Karpas-422 (cell line): ENCODE measurements at regions not wholly inside any gene's neighbourhood (a gene's known extent, or its start where the extent isn't known, plus 50 kb on each side); places are given as distances from the start of the nearest gene placed in this dataset.

Experiments
- DNase-seq: peaks from one replicate; pipeline ENCODE4 v3.0.0-alpha.2; 2015
- H2AFZ ChIP-seq: fragments of 200-600 bp; sonication (generic); 2 replicates; pipeline ENCODE4 v1.6.1; 2014; ENCODE audit warnings: antibody characterized with exemption, low read length, mixed read lengths
- H3K27ac ChIP-seq: fragments of 200-600 bp; sonication (generic); 2 replicates; pipeline ENCODE4 v1.5.1; 2014; ENCODE audit warnings: mild to moderate bottlenecking, low read length, moderate library complexity
- H3K27me3 ChIP-seq: fragments of 200-600 bp; sonication (generic); 2 replicates; pipeline ENCODE4 v1.6.1; 2014; ENCODE audit warnings: low read length, mixed read lengths
- H3K36me3 ChIP-seq: fragments of 200-600 bp; sonication (generic); 2 replicates; pipeline ENCODE4 v1.6.1; 2014; ENCODE audit warnings: low read length, mixed read lengths; ENCODE audit not compliant: insufficient read depth
- H3K4me1 ChIP-seq: fragments of 200-600 bp; sonication (generic); 2 replicates; pipeline ENCODE4 v1.6.1; 2014; ENCODE audit warnings: mild to moderate bottlenecking, low read length, mixed read lengths
- H3K4me2 ChIP-seq: fragments of 200-600 bp; sonication (generic); 2 replicates; pipeline ENCODE4 v1.6.1; 2014; ENCODE audit warnings: low read length, low read depth, mild to moderate bottlenecking; ENCODE audit not compliant: poor library complexity, severe bottlenecking
- H3K4me3 ChIP-seq: fragments of 200-600 bp; sonication (generic); 2 replicates; pipeline ENCODE4 v1.5.1; 2014; ENCODE audit warnings: mild to moderate bottlenecking, antibody characterized with exemption, low read length, mixed read lengths
- H3K79me2 ChIP-seq: fragments of 200-600 bp; sonication (generic); 2 replicates; pipeline ENCODE4 v1.6.1; 2014; ENCODE audit warnings: mild to moderate bottlenecking, low read length, mixed read lengths
- H3K9ac ChIP-seq: fragments of 200-600 bp; sonication (generic); 2 replicates; pipeline ENCODE4 v1.6.0; 2014; ENCODE audit warnings: low read length
- H3K9me2 ChIP-seq: fragments of 200-600 bp; sonication (generic), shearing (Covaris generic); replicated peaks from 2 replicates; pipeline ENCODE4 v1.6.0; 2014; ENCODE audit warnings: mild to moderate bottlenecking, low read length, moderate library complexity; ENCODE audit not compliant: insufficient read depth
- H3K9me3 ChIP-seq: fragments of 300-700, 200-600 bp; sonication (generic); 2 replicates; pipeline ENCODE4 v1.6.1; 2014; ENCODE audit warnings: low read length, mixed read lengths
- H4K20me1 ChIP-seq: fragments of 200-600 bp; sonication (generic); 2 replicates; pipeline ENCODE4 v1.6.1; 2014; ENCODE audit warnings: mild to moderate bottlenecking, antibody characterized with exemption, low read length, low read depth; ENCODE audit not compliant: insufficient read depth

- Histone ChIP-seq H3K4me1 (no peaks in the 10 kb centered on the region), H4K20me1 (no peaks in the 10 kb centered on the region), H3K79me2 (no peaks in the 10 kb centered on the region), H3K9me2 (no peaks in the 10 kb centered on the region), H3K9me3 (no peaks in the 10 kb centered on the region), H3K27me3 (no peaks in the 10 kb centered on the region), H3K36me3 (no peaks in the 10 kb centered on the region), H3K4me3 (no peak overlapping the region), H2AFZ (no peak overlapping the region), H3K4me2 (no peak overlapping the region), H3K27ac (no peak overlapping the region), H3K9ac (no peak overlapping the region)
- DNase-seq: no peak
Measured at GRCh38 chr18:42436222-42436765, 481.3 kb downstream of the PIK3C3 start.

- H3K4me2 ChIP-seq: no peak overlapping the region
- no peaks in the 10 kb centered on the region for H3K9me2 ChIP-seq
- no peak overlapping the region for H2AFZ ChIP-seq
- no peak overlapping the region for H3K9ac ChIP-seq
- H3K4me1 ChIP-seq: no peaks in the 10 kb centered on the region
- no peak overlapping the region for H3K27ac ChIP-seq
- H3K4me3 ChIP-seq: no peak overlapping the region
- H3K36me3 ChIP-seq: no peaks in the 10 kb centered on the region
- no peaks in the 10 kb centered on the region for H3K27me3 ChIP-seq
- H4K20me1 ChIP-seq: no peaks in the 10 kb centered on the region
- no peak for DNase-seq
- H3K9me3 ChIP-seq: no peaks in the 10 kb centered on the region
- no peaks in the 10 kb centered on the region for H3K79me2 ChIP-seq
Measured at GRCh38 chr18:42437001-42437400, 482.0 kb downstream of the PIK3C3 start.

DNA sequence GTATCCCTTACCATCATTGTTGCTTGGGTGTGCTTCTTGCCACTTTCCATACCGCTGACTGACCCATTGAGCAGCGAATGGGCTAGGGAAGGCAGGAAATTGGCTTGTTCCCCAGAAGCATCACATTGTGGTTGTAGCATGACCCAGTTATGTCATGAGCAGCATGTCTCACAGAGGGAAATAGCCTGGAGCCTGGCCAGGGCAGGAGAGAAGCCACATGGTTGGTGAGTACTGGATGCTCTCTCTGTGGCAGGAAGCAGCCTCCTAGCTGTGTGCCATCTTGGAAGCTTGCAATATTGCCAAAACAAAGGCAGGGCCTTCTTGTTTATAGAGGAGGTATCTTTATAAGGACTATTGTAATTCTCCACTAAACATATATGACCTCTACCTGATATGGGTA lies 482.6 kb downstream of the PIK3C3 start:
- Histone ChIP-seq H3K36me3 (no peaks in the 10 kb centered on the region), H3K27me3 (no peaks in the 10 kb centered on the region), H3K4me1 (no peaks in the 10 kb centered on the region), H2AFZ (no peak overlapping the region), H3K4me3 (no peak overlapping the region), H4K20me1 (no peaks in the 10 kb centered on the region), H3K4me2 (no peak overlapping the region), H3K79me2 (no peaks in the 10 kb centered on the region), H3K9me2 (no peaks in the 10 kb centered on the region), H3K9ac (no peak overlapping the region), H3K9me3 (no peaks in the 10 kb centered on the region), H3K27ac (no peak overlapping the region)
- DNase-seq: no peak

DNA sequence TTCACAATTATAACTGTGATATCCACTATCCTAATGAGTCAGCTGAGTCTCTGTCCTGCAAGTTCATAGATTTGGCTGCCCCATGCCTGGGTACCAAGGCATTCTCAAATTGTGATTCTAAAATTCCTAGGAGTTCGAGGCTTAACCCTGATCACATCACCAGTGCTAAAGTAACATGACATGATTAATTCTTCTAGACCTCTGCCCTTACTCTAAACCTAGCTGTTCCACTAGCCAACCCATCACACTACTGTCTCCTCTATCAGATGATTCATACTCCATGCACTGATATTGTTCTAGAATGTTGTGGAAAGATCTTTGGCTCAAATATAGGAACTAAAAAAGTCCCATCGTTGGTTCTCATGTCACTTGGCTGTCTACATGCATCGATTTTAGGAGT lies 487.6 kb downstream of the PIK3C3 start:
- no peaks in the 10 kb centered on the region for H3K4me1 ChIP-seq
- H3K27ac ChIP-seq: no peak overlapping the region
- H2AFZ ChIP-seq: no peak overlapping the region
- H3K79me2 ChIP-seq: no peaks in the 10 kb centered on the region
- H3K9ac ChIP-seq: no peak overlapping the region
- no peaks in the 10 kb centered on the region for H3K9me2 ChIP-seq
- H4K20me1 ChIP-seq: no peaks in the 10 kb centered on the region
- H3K27me3 ChIP-seq: no peaks in the 10 kb centered on the region
- H3K36me3 ChIP-seq: no peaks in the 10 kb centered on the region
- H3K9me3 ChIP-seq: peaks cover 13% of the 10 kb centered on the region; the same call in 1 of the 2 replicates
- no peak for DNase-seq
- no peak overlapping the region for H3K4me2 ChIP-seq
- H3K4me3 ChIP-seq: no peak overlapping the region

- Histone ChIP-seq H3K9ac (no peak overlapping the region), H3K4me3 (no peak overlapping the region), H3K27me3 (no peaks in the 10 kb centered on the region), H3K4me2 (no peak overlapping the region), H4K20me1 (no peaks in the 10 kb centered on the region), H3K9me3 (peaks cover 21% of the 10 kb centered on the region), H3K9me2 (no peaks in the 10 kb centered on the region), H3K79me2 (no peaks in the 10 kb centered on the region), H3K4me1 (no peaks in the 10 kb centered on the region), H2AFZ (no peak overlapping the region), H3K27ac (no peak overlapping the region), H3K36me3 (no peaks in the 10 kb centered on the region)
- DNase-seq: no peak
Measured at GRCh38 chr18:42444349-42444748, 489.3 kb downstream of the PIK3C3 start.

GRCh38 chr18:42445359-42445758 lies 490.3 kb downstream of the PIK3C3 start:
- Histone ChIP-seq H3K79me2 (no peaks in the 10 kb centered on the region), H3K9ac (no peak overlapping the region)
- no peak for DNase-seq

GRCh38 chr18:42446195-42446594 lies 491.2 kb downstream of the PIK3C3 start:
- DNase-seq: no peak
- Histone ChIP-seq H3K4me2 (no peak overlapping the region), H2AFZ (no peak overlapping the region), H3K9ac (no peak overlapping the region), H3K4me1 (no peaks in the 10 kb centered on the region), H3K9me2 (no peaks in the 10 kb centered on the region), H3K36me3 (no peaks in the 10 kb centered on the region), H3K27ac (no peak overlapping the region), H3K27me3 (no peaks in the 10 kb centered on the region), H4K20me1 (no peaks in the 10 kb centered on the region), H3K79me2 (no peaks in the 10 kb centered on the region), H3K9me3 (peaks cover 21% of the 10 kb centered on the region), H3K4me3 (no peak overlapping the region)

More at GRCh38 chr18:42445359-42445758, 490.3 kb downstream of the PIK3C3 start:
- Histone ChIP-seq H3K9me2 (no peaks in the 10 kb centered on the region), H3K27me3 (no peaks in the 10 kb centered on the region), H4K20me1 (no peaks in the 10 kb centered on the region), H3K27ac (no peak overlapping the region), H3K4me2 (no peak overlapping the region), H3K9me3 (peaks cover 21% of the 10 kb centered on the region), H2AFZ (no peak overlapping the region), H3K4me3 (no peak overlapping the region), H3K4me1 (no peaks in the 10 kb centered on the region), H3K36me3 (no peaks in the 10 kb centered on the region)

- no peaks in the 10 kb centered on the region for H4K20me1 ChIP-seq
- no peaks in the 10 kb centered on the region for H3K27me3 ChIP-seq
- no peaks in the 10 kb centered on the region for H3K4me1 ChIP-seq
- H3K27ac ChIP-seq: no peak overlapping the region
- peaks cover 21% of the 10 kb centered on the region for H3K9me3 ChIP-seq
- H3K9me2 ChIP-seq: no peaks in the 10 kb centered on the region
- no peak overlapping the region for H2AFZ ChIP-seq
- no peak for DNase-seq
- no peak overlapping the region for H3K4me3 ChIP-seq
- no peak overlapping the region for H3K9ac ChIP-seq
- H3K4me2 ChIP-seq: no peak overlapping the region
- no peaks in the 10 kb centered on the region for H3K36me3 ChIP-seq
- H3K79me2 ChIP-seq: no peaks in the 10 kb centered on the region
Measured at GRCh38 chr18:42447688-42448087, 492.7 kb downstream of the PIK3C3 start.

DNA sequence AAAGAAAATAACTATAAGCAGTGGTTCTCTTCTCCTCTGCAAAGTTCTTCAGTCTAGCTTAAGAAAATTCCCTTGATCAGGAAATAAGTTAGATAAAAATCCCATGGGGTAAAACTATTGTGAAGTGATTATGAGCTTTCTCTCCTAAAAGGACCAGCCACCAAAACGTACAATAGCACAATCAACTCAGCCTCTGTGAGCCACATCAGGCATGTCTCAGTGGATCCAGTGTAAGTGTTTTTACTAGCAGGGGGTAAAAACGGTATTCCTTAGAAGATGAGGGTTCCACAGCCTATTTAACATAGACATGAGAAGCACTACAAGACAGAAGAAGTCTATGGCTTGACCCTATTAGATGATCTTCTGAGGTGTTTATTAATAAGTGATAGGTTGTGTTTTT lies 503.2 kb downstream of the PIK3C3 start:
- H3K9me2 ChIP-seq: no peaks in the 10 kb centered on the region
- H3K27me3 ChIP-seq: no peaks in the 10 kb centered on the region
- H2AFZ ChIP-seq: no peak overlapping the region
- no peak overlapping the region for H3K27ac ChIP-seq
- no peaks in the 10 kb centered on the region for H3K36me3 ChIP-seq
- no peaks in the 10 kb centered on the region for H3K9me3 ChIP-seq
- H3K79me2 ChIP-seq: no peaks in the 10 kb centered on the region
- DNase-seq: no peak
- H3K4me3 ChIP-seq: no peak overlapping the region
- no peaks in the 10 kb centered on the region for H4K20me1 ChIP-seq
- no peak overlapping the region for H3K9ac ChIP-seq
- no peak overlapping the region for H3K4me2 ChIP-seq
- H3K4me1 ChIP-seq: no peaks in the 10 kb centered on the region
